Smooth muscle cell (in vitro differentiated cells): ENCODE measurements at regions not wholly inside any gene's neighbourhood (a gene's known extent, or its start where the extent isn't known, plus 50 kb on each side); places are given as distances from the start of the nearest gene placed in this dataset.
A peak's percentile ranks its signal among the peaks of the same experiment; 100 is the strongest.

Experiments
- DNase-seq: peaks from one replicate; lab custom pipeline; 2025; ENCODE audit not compliant: unreplicated experiment; lab: John Stamatoyannopoulos, UW
- H2AFZ ChIP-seq: fragments of 200-600 bp; sonication (generic); 2 replicates; pipeline ENCODE4 v1.6.0; 2016; ENCODE audit warnings: antibody characterized with exemption, low read depth, mild to moderate bottlenecking
- H3F3A ChIP-seq: fragments of 200-600 bp; sonication (generic); 2 replicates; pipeline ENCODE4 v1.6.0; 2017; ENCODE audit warnings: antibody characterized with exemption, low read depth
- H3K27ac ChIP-seq: fragments of 200-600 bp; sonication (generic); 2 replicates; pipeline ENCODE4 v1.5.1; 2016; ENCODE audit warnings: low read depth, mild to moderate bottlenecking
- H3K27me3 ChIP-seq: fragments of 200-600 bp; sonication (generic); 2 replicates; pipeline ENCODE4 v1.6.1; 2016; ENCODE audit warnings: low read depth, mild to moderate bottlenecking
- H3K36me3 ChIP-seq: fragments of 200-600 bp; sonication (generic); 2 replicates; pipeline ENCODE4 v1.5.1; 2016; ENCODE audit warnings: low read depth
- H3K4me1 ChIP-seq: fragments of 200-600 bp; sonication (generic); 2 replicates; pipeline ENCODE4 v1.5.1; 2016; ENCODE audit warnings: low read depth
- H3K4me2 ChIP-seq: fragments of 200-600 bp; sonication (generic); 2 replicates; pipeline ENCODE4 v1.6.0; 2016; ENCODE audit warnings: mild to moderate bottlenecking
- H3K4me3 ChIP-seq: fragments of 200-600 bp; sonication (generic); 2 replicates; pipeline ENCODE4 v1.5.1; 2016; ENCODE audit warnings: mild to moderate bottlenecking
- H3K79me2 ChIP-seq: fragments of 200-600 bp; sonication (generic); 2 replicates; pipeline ENCODE4 v1.6.0; 2016; ENCODE audit warnings: low read depth, mild to moderate bottlenecking
- H3K9ac ChIP-seq: fragments of 200-600 bp; sonication (generic); 2 replicates; pipeline ENCODE4 v1.6.0; 2016; ENCODE audit warnings: low read depth
- H3K9me3 ChIP-seq: fragments of 200-600 bp; sonication (generic); replicated peaks from 2 replicates; pipeline ENCODE4 v1.5.1; 2016; ENCODE audit warnings: low read depth
- H4K20me1 ChIP-seq: fragments of 200-600 bp; sonication (generic); 2 replicates; pipeline ENCODE4 v1.6.0; 2016; ENCODE audit warnings: low read depth
- CTCF ChIP-seq: fragments of 200-600 bp; sonication (generic); IDR thresholded peaks from 2 replicates; pipeline ENCODE4 v1.5.1; 2017; ENCODE audit warnings: borderline replicate concordance, mild to moderate bottlenecking, antibody characterized with exemption; ENCODE audit not compliant: insufficient read depth, poor library complexity, severe bottlenecking
- WGBS: methylation state at CpG from one replicate; pipeline ENCODE4 v1.1.7; 2016; ENCODE audit warnings: low lambda C conversion rate; 5-methylcytosine and 5-hydroxymethylcytosine counted together

- no peak overlapping the region for H3K27ac ChIP-seq
- TF ChIP-seq CTCF, result no peak
- H3K27me3 ChIP-seq, result no peaks in the 10 kb centered on the region
- 71% methylated on average over 2 of the region's 2 CpGs for WGBS
- no peak for DNase-seq
- H3K4me3 ChIP-seq, result no peak overlapping the region
- H3K9me3 ChIP-seq, result no peaks in the 10 kb centered on the region
- no peak overlapping the region for H2AFZ ChIP-seq
- H3F3A ChIP-seq, result no peaks in the 10 kb centered on the region
- H3K4me1 ChIP-seq, result peaks cover 12% of the 10 kb centered on the region
- H3K4me2 ChIP-seq, result no peak overlapping the region
- H3K9ac ChIP-seq, result no peak overlapping the region
- no peaks in the 10 kb centered on the region for H4K20me1 ChIP-seq
- no peaks in the 10 kb centered on the region for H3K36me3 ChIP-seq
- no peaks in the 10 kb centered on the region for H3K79me2 ChIP-seq
These were observed 69.2 kb upstream of the WLS start for GRCh38 chr1:68301471-68302001.

GRCh38 chr1:68294367-68295066, 62.2 kb upstream of the WLS start:
- Histone ChIP-seq H3K9me3 (no peaks in the 10 kb centered on the region), H3K4me3 (no peak overlapping the region), H2AFZ (peak overlapping the region; percentile 97), H3K36me3 (no peaks in the 10 kb centered on the region), H3K27me3 (no peaks in the 10 kb centered on the region), H3K27ac (no peak overlapping the region), H3K9ac (no peak overlapping the region), H4K20me1 (no peaks in the 10 kb centered on the region), H3F3A (peaks cover 21% of the 10 kb centered on the region), H3K4me2 (peak overlapping the region; percentile 86), H3K4me1 (peaks cover 53% of the 10 kb centered on the region), H3K79me2 (no peaks in the 10 kb centered on the region)
- 59% methylated on average over 16 of the region's 16 CpGs for WGBS
- DNase-seq, result no peak
- no peak for TF ChIP-seq CTCF

- TF ChIP-seq CTCF, result no peak
- H3K27ac ChIP-seq, result peak overlapping the region; percentile 77
These were observed 61.5 kb upstream of the WLS start for GRCh38 chr1:68293609-68294366.

More at GRCh38 chr1:68293609-68294366, 61.5 kb upstream of the WLS start:
- Histone ChIP-seq H3K4me1 (peaks cover 53% of the 10 kb centered on the region), H3K9me3 (no peaks in the 10 kb centered on the region), H3K9ac (no peak overlapping the region), H3K4me2 (peak overlapping the region; percentile 86), H3F3A (peaks cover 21% of the 10 kb centered on the region), H3K79me2 (no peaks in the 10 kb centered on the region), H3K36me3 (no peaks in the 10 kb centered on the region), H2AFZ (peak overlapping the region; percentile 97), H3K4me3 (no peak overlapping the region), H4K20me1 (no peaks in the 10 kb centered on the region), H3K27me3 (no peaks in the 10 kb centered on the region)
- 6% methylated on average over 19 of the region's 19 CpGs for WGBS
- DNase-seq, result no peak
